ENCODE measurements at regions not wholly inside any gene's neighbourhood (a gene's known extent, or its start where the extent isn't known, plus 50 kb on each side); places are given as distances from the start of the nearest gene placed in this dataset.

DNA sequence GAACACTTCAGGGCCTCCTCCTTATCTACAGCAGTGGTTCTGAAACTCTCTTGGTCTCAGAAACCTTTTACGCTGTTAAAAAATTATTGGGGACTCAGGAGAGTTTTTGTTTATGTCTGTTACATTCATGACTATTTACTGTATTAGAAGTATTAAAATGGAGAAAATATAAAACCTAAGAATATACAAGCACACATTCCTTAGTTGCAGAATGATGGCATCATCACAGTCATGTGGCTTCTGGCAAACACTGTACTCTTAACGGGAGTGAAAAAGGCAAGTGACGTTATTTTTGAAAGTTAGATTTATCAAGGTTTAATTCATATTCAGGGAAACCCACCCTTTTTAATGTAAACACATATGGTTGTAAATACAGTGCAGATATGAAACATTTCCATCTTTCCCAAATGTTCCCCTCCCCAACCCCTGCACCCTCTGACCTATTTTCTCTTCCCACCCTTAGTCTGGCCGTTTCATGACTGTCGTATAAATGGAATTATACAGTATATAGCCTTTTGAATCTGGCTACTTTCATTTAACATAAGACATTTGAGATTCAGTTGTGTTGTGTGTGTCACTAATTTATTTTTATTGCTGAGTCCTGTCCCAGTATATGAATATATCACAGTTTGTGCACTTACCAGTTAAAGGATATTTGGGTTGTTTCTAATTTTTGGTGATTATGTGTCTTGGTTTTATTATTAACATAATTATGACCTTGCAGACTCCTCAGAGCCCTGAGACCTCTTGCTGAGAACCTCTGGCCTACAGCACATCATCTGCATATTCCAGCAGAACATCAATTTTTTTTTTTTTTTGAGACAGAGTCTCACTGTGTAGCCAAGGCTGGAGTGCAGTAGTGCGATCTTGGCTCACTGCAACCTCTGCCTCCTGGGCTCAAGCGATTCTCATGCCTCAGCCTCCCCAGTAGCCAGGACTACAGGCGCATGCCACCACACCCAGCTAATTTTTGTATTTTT is 457.0 kb downstream of the PCNX1 start:
- no peak for TF ChIP-seq CTCF (IDR thresholded peaks at IDR 0.05)
- no peak for TF ChIP-seq POLR2A (IDR thresholded peaks at IDR 0.05)

Data from body of pancreas (tissue), 4 donors.